ENCODE measurements at regions not wholly inside any gene's neighbourhood (a gene's known extent, or its start where the extent isn't known, plus 50 kb on each side); places are given as distances from the start of the nearest gene placed in this dataset.
A peak's percentile ranks its signal among the peaks of the same experiment; 100 is the strongest.

- DNase-seq, result no peak
These were observed 179.0 kb upstream of the TMEFF2 start for GRCh38 chr2:192373754-192374153.

- DNase-seq, result no peak
These were observed 178.5 kb upstream of the TMEFF2 start for GRCh38 chr2:192373221-192373620.

GRCh38 chr2:192369969-192370368, 175.2 kb upstream of the TMEFF2 start:
- no peak for DNase-seq

- no peak for DNase-seq
These were observed 162.5 kb upstream of the TMEFF2 start for GRCh38 chr2:192357217-192357616.

GRCh38 chr2:192354512-192355244, 159.9 kb upstream of the TMEFF2 start:
- DNase-seq, result no peak

GRCh38 chr2:192347542-192347941, 152.8 kb upstream of the TMEFF2 start:
- no peak for DNase-seq

GRCh38 chr2:192345287-192345686, 150.6 kb upstream of the TMEFF2 start:
- DNase-seq, result no peak

- no peak for DNase-seq
These were observed 138.9 kb upstream of the TMEFF2 start for GRCh38 chr2:192333642-192334041.

- DNase-seq, result no peak
These were observed 133.6 kb upstream of the TMEFF2 start for GRCh38 chr2:192328297-192328696.

- no peak for DNase-seq
These were observed 132.8 kb upstream of the TMEFF2 start for GRCh38 chr2:192327576-192327975.

- no peak for DNase-seq
These were observed 120.8 kb upstream of the TMEFF2 start for GRCh38 chr2:192315543-192315942.

GRCh38 chr2:192314800-192315481, 120.2 kb upstream of the TMEFF2 start:
- no peak for DNase-seq

- DNase-seq, result peak; percentile 34
These were observed 119.0 kb upstream of the TMEFF2 start for GRCh38 chr2:192313773-192314172.

- no peak for DNase-seq
These were observed 117.1 kb upstream of the TMEFF2 start for GRCh38 chr2:192311701-192312460.

- no peak for DNase-seq
These were observed 112.8 kb upstream of the TMEFF2 start for GRCh38 chr2:192307530-192307929.

GRCh38 chr2:192298664-192299063, 103.9 kb upstream of the TMEFF2 start:
- DNase-seq, result no peak

- DNase-seq, result no peak
These were observed 97.7 kb upstream of the TMEFF2 start for GRCh38 chr2:192292478-192292877.

- no peak for DNase-seq
These were observed 93.6 kb upstream of the TMEFF2 start for GRCh38 chr2:192288295-192288694.

- DNase-seq, result no peak
These were observed 91.5 kb upstream of the TMEFF2 start for GRCh38 chr2:192286093-192286701.

- no peak for DNase-seq
These were observed 88.7 kb upstream of the TMEFF2 start for GRCh38 chr2:192283450-192283849.

GRCh38 chr2:192278701-192279100, 84.0 kb upstream of the TMEFF2 start:
- no peak for DNase-seq

- DNase-seq, result no peak
These were observed 82.9 kb upstream of the TMEFF2 start for GRCh38 chr2:192277494-192278109.

GRCh38 chr2:192275632-192276031, 80.9 kb upstream of the TMEFF2 start:
- DNase-seq, result no peak
